HepG2 (cell line): ENCODE measurements at regions not wholly inside any gene's neighbourhood (a gene's known extent, or its start where the extent isn't known, plus 50 kb on each side); places are given as distances from the start of the nearest gene placed in this dataset.

Source experiments
- ATAC-seq: fragments of 200-7000 bp; cut with Tn5 transposase; 3 replicates; pipeline ENCODE4 v1.9.1; 2020; ENCODE audit warnings: mild to moderate bottlenecking, moderate library complexity
- BruUV-seq: library from RNA; stranded (reverse); fragments of 400-500 nt; replicated peaks from 2 replicates; lab custom pipeline; 2021; lab: Mats Ljungman, UMichigan
- CTCF ChIA-PET: fragments of 300-600 bp; formaldehyde crosslinking; extraction: SDS; loops from one replicate; lab custom pipeline; 2021; ENCODE audit warnings: low total read pairs, inconsistent platforms, low intra/inter-chr PET ratio; lab: Yijun Ruan, JAX
- POLR2A ChIA-PET: fragments of 350-600 bp; sonication (Branson Sonifier 250); formaldehyde crosslinking; loops from one replicate; lab custom pipeline; 2020; ENCODE audit warnings: antibody characterized with exemption, inconsistent platforms; lab: Yijun Ruan, JAX
- DNase-seq: peaks from one replicate; pipeline ENCODE4 v3.0.0-alpha.2; 2015; ENCODE audit warnings: low spot score
- FAIRE-seq: peaks from 3 replicates; lab custom pipeline; 2011; peaks lifted over from hg19 to GRCh38; lab: Jason Lieb, UNC
- H2AFZ ChIP-seq: one replicate; pipeline ENCODE4 v1.6.1; 2011; ENCODE audit warnings: low read length, inconsistent platforms
- H3K27ac ChIP-seq: fragments of 300-600 bp; 3 replicates; pipeline ENCODE4 v1.8.0; 2011; ENCODE audit warnings: mixed run types, mild to moderate bottlenecking, mixed read lengths, low read length, inconsistent platforms; ENCODE audit not compliant: insufficient read depth; ENCODE audit errors: extremely low read length
- H3K27me3 ChIP-seq, 2 experiments: fragments of 200-600 bp in 1 of 2; 2 replicates in 1 of 2; 3 replicates in 1 of 2; pipeline versions ENCODE4 v1.6.0 to v1.8.0; 2011; ENCODE audit warnings: low read length in 2 of 2, mild to moderate bottlenecking in 2 of 2, moderate library complexity in 2 of 2, inconsistent platforms in 1 of 2; ENCODE audit not compliant: insufficient read depth in 2 of 2, control insufficient read depth in 1 of 2
- H3K36me3 ChIP-seq, 2 experiments: fragments of 200-600 bp in 1 of 2; replicated peaks in 1 of 2; 2 replicates in 1 of 2; 3 replicates in 1 of 2; pipeline versions ENCODE4 v1.5.1 to v1.8.0; 2011; ENCODE audit warnings: low read length in 2 of 2, inconsistent platforms in 1 of 2; ENCODE audit not compliant: insufficient read depth in 2 of 2, control insufficient read depth in 1 of 2
- H3K4me1 ChIP-seq: 2 replicates; pipeline ENCODE4 v1.5.1; 2012; ENCODE audit warnings: low read length, inconsistent platforms; ENCODE audit not compliant: insufficient read depth
- H3K4me2 ChIP-seq: 2 replicates; pipeline ENCODE4 v1.6.0; 2011; ENCODE audit warnings: low read depth, low read length, inconsistent platforms
- H3K4me3 ChIP-seq, 3 experiments: fragments of 200-600 bp in 1 of 3; sonication (generic), shearing (Covaris generic) in 1 of 3; replicated peaks in 1 of 3; 2 replicates each; pipeline ENCODE4 v1.5.1; 2011 to 2016; ENCODE audit warnings: low read length in 3 of 3, inconsistent platforms in 2 of 3, low read depth in 2 of 3, mild to moderate bottlenecking in 2 of 3, control low read depth in 1 of 3, mixed read lengths in 1 of 3; ENCODE audit not compliant: insufficient read depth in 1 of 3
- H3K79me2 ChIP-seq: one replicate; pipeline ENCODE4 v1.6.1; 2011; ENCODE audit warnings: low read length, inconsistent platforms; ENCODE audit not compliant: insufficient read depth
- H3K9ac ChIP-seq: 2 replicates; pipeline ENCODE4 v1.6.0; 2011; ENCODE audit warnings: mild to moderate bottlenecking, low read depth, low read length, inconsistent platforms; ENCODE audit not compliant: insufficient read depth
- H3K9me3 ChIP-seq: 2 replicates; pipeline ENCODE4 v1.5.1; 2012; ENCODE audit warnings: mild to moderate bottlenecking, low read length
- H4K20me1 ChIP-seq: 2 replicates; pipeline ENCODE4 v1.6.0; 2011; ENCODE audit warnings: inconsistent platforms, mild to moderate bottlenecking, low read length, moderate library complexity; ENCODE audit not compliant: insufficient read depth
- ARID4A ChIP-seq: sonication (generic); formaldehyde crosslinking; IDR thresholded peaks from 2 replicates; pipeline ENCODE4 v1.5.0; 2020; ENCODE audit warnings: mild to moderate bottlenecking, missing genetic modification reagents, borderline replicate concordance
- BORCS8-MEF2B ChIP-seq: sonication (generic); formaldehyde crosslinking; IDR thresholded peaks from 2 replicates; pipeline ENCODE4 v1.8.0; 2022; ENCODE audit warnings: mild to moderate bottlenecking, missing genetic modification reagents
- CCDC6 ChIP-seq: sonication (generic); formaldehyde crosslinking; IDR thresholded peaks from 2 replicates; pipeline ENCODE4 v1.8.1; 2022; ENCODE audit warnings: mild to moderate bottlenecking, missing genetic modification reagents, moderate library complexity
- CERS6 ChIP-seq: sonication (generic); formaldehyde crosslinking; IDR thresholded peaks from 2 replicates; pipeline ENCODE4 v1.5.0; 2020; ENCODE audit warnings: missing genetic modification reagents
- CHD4 ChIP-seq: fragments of 200-600 bp; sonication (generic); IDR thresholded peaks from 2 replicates; pipeline ENCODE4 v1.7.0; 2017; ENCODE audit warnings: mild to moderate bottlenecking, low read length, borderline replicate concordance
- DZIP1 ChIP-seq: sonication (generic); formaldehyde crosslinking; IDR thresholded peaks from 2 replicates; pipeline ENCODE4 v1.5.0; 2020; ENCODE audit warnings: mild to moderate bottlenecking, missing genetic modification reagents
- HMGA1 ChIP-seq: sonication (generic); formaldehyde crosslinking; conservative IDR thresholded peaks from 2 replicates; pipeline ENCODE4 v1.4.0; 2020; ENCODE audit warnings: missing genetic modification reagents
- MTF1 ChIP-seq: sonication (generic); formaldehyde crosslinking; IDR thresholded peaks from 2 replicates; pipeline ENCODE4 v1.5.0; 2020; ENCODE audit warnings: missing genetic modification reagents
- NBN ChIP-seq: fragments of 450-650 bp; conservative IDR thresholded peaks from 2 replicates; pipeline ENCODE4 v1.6.1; 2017
- ZC3H4 ChIP-seq: sonication (generic); formaldehyde crosslinking; IDR thresholded peaks from 2 replicates; pipeline ENCODE4 v1.4.0; 2020; ENCODE audit warnings: missing genetic modification reagents, borderline replicate concordance
- ZNF33A ChIP-seq: sonication (generic); formaldehyde crosslinking; IDR thresholded peaks from 2 replicates; pipeline ENCODE4 v1.5.1; 2020; ENCODE audit warnings: missing genetic modification reagents, mild to moderate bottlenecking, moderate library complexity, borderline replicate concordance
- ZNF577 ChIP-seq: sonication (generic); formaldehyde crosslinking; IDR thresholded peaks from 2 replicates; pipeline ENCODE4 v1.4.0; 2020; ENCODE audit warnings: mild to moderate bottlenecking, low read depth, missing genetic modification reagents, borderline replicate concordance
- ZNF75D ChIP-seq: sonication (generic); formaldehyde crosslinking; IDR thresholded peaks from 2 replicates; pipeline ENCODE4 v1.8.1; 2023; ENCODE audit warnings: missing genetic modification reagents, mild to moderate bottlenecking, borderline replicate concordance
- WGBS: methylation state at CpG from one replicate; pipeline ENCODE4 v1.1.6; 2017; ENCODE audit warnings: low lambda C conversion rate; 5-methylcytosine and 5-hydroxymethylcytosine counted together
- in situ Hi-C: cut with HindIII; loops from 2 replicates; pipeline ENCODE4 v1.10.0; 2017; ENCODE audit warnings: low pct_unique_long_range_greater_than_20kb; ENCODE audit not compliant: extremely low pct_ligation_motif_present
- intact Hi-C: fragments of 100-400 bp; cut with micrococcal nuclease; formaldehyde crosslinking; loops from one replicate; pipeline ENCODE4 v1.10.0; 2022; ENCODE audit not compliant: unreplicated experiment

GRCh38 chr11:126123686-126124085 lies 61.0 kb upstream of the CDON start:
- Histone ChIP-seq H3K9ac (no peak overlapping the region), H3K79me2 (no peaks in the 10 kb centered on the region), H3K27ac (no peak overlapping the region), H3K4me2 (no peak overlapping the region), H3K9me3 (no peaks in the 10 kb centered on the region), H3K36me3 (no peaks in the 10 kb centered on the region), H3K4me1 (0 out of 2 replicates have a peak, but pooled peaks cover 8% of the 10 kb centered on the region), H4K20me1 (no peaks in the 10 kb centered on the region), H3K4me3 (no peak overlapping the region), H2AFZ (no peak overlapping the region), H3K27me3 (no peaks in the 10 kb centered on the region)
- BruUV-seq: no TSS peak
- ATAC-seq: no peak
- POLR2A ChIA-PET: no interaction called here
- WGBS: 32% methylated on average over 2 of the region's 2 CpGs
- no peak for DNase-seq
- in situ Hi-C loops: no loop called here
- no peak for FAIRE-seq
- intact Hi-C loops: no loop called here
- TF ChIP-seq ZNF33A (CRISPR knock-in tag) (no peak), CHD4 (no peak), NBN (no peak), DZIP1 (CRISPR knock-in tag) (no peak), MTF1 (CRISPR knock-in tag) (no peak), BORCS8-MEF2B (CRISPR knock-in tag) (no peak), ZC3H4 (no peak), CCDC6 (CRISPR knock-in tag) (no peak), ZNF577 (CRISPR knock-in tag) (no peak), HMGA1 (no peak), ZNF75D (CRISPR knock-in tag) (no peak), ARID4A (CRISPR knock-in tag) (no peak), CERS6 (CRISPR knock-in tag) (no peak)
- CTCF ChIA-PET: no interaction called here
